Left lung (tissue), 4 donors: ENCODE measurements at regions not wholly inside any gene's neighbourhood (a gene's known extent, or its start where the extent isn't known, plus 50 kb on each side); places are given as distances from the start of the nearest gene placed in this dataset.

Experiments
- ATAC-seq: fragments of 200-7000 bp; cut with Tn5 transposase; one replicate; pipeline ENCODE4 v1.9.1; 2020; ENCODE audit warnings: moderate library complexity
- DNase-seq, 4 donors: peaks; one replicate each; pipeline ENCODE4 v3.0.0-alpha.2; 2013 to 2020
- H3K27ac ChIP-seq, 2 donors: fragments of 200-600 bp; sonication (generic) in 1 of 2; one replicate each; pipeline versions ENCODE4 v1.5.0 to v1.8.0; 2020 to 2021
- H3K27me3 ChIP-seq, 2 donors: fragments of 200-600 bp; sonication (generic) in 1 of 2; one replicate each; pipeline versions ENCODE4 v1.5.0 to v1.8.0; 2020 to 2021
- H3K36me3 ChIP-seq, 2 donors: fragments of 200-600 bp; sonication (generic) in 1 of 2; one replicate each; pipeline versions ENCODE4 v1.5.0 to v1.8.0; 2020 to 2021
- H3K4me1 ChIP-seq, 2 donors: fragments of 200-600 bp; one replicate each; pipeline ENCODE4 v1.8.0; 2021
- H3K4me3 ChIP-seq, 2 donors: fragments of 200-600 bp; sonication (generic) in 1 of 2; one replicate each; pipeline versions ENCODE4 v1.5.0 to v1.8.0; 2020 to 2021; ENCODE audit warnings: mild to moderate bottlenecking in 1 of 2
- H3K9me3 ChIP-seq, 2 donors: fragments of 200-600 bp; sonication (generic) in 1 of 2; one replicate each; pipeline versions ENCODE4 v1.5.0 to v1.8.0; 2020 to 2021
- CTCF ChIP-seq, 2 donors: fragments of 200-600 bp; sonication (generic) in 1 of 2; IDR thresholded peaks; one replicate each; pipeline versions ENCODE4 v1.5.0 to v1.8.0; 2021; ENCODE audit warnings: antibody characterized with exemption in 2 of 2
- intact Hi-C, 2 donors: fragments of 100-400 bp; cut with DNase I; formaldehyde crosslinking; loops; one replicate each; pipeline versions ENCODE4 v1.11.2 to v1.14.2; 2022
- donor health status: DM: no; HTN: yes; CAD: no.
- donor health status: DM: no; HTN: no; CAD: no.

GRCh38 chr1:47709019-47709871 is 271.4 kb downstream of the FOXD2 start:
- H3K9me3 ChIP-seq, result no peaks in the 10 kb centered on the region
- intact Hi-C loops, result no loop called here
- H3K36me3 ChIP-seq, result no peaks in the 10 kb centered on the region
- ATAC-seq (peak; percentile 62), DNase-seq (peak in 3 of 4 donors; percentile 49 to 74 (median 61))
- peak; percentile 19 to 36 for TF ChIP-seq CTCF (IDR thresholded peaks at IDR 0.05)
- peak overlapping the region; percentile 15 to 29 for H3K4me3 ChIP-seq
- peaks cover 0 to 20% of the 10 kb centered on the region in 2 donors for H3K4me1 ChIP-seq
- no peak overlapping the region for H3K27ac ChIP-seq
- peaks cover 34 to 95% of the 10 kb centered on the region in 2 donors for H3K27me3 ChIP-seq

GRCh38 chr1:47709872-47710231 is 272.0 kb downstream of the FOXD2 start:
- no peak for DNase-seq
- H3K27ac ChIP-seq, result no peak overlapping the region
- ATAC-seq, result peak; percentile 54
- H3K36me3 ChIP-seq, result no peaks in the 10 kb centered on the region
- peaks cover 37 to 100% of the 10 kb centered on the region in 2 donors for H3K27me3 ChIP-seq
- peak overlapping the region; percentile 15 to 29 for H3K4me3 ChIP-seq
- no peak for TF ChIP-seq CTCF (IDR thresholded peaks at IDR 0.05)
- intact Hi-C loops, result loop anchor here in 1 of 2 donors (5.0 kb wide), 2 partner anchors 178 to 273 kb away; partner anchors contain the start of gene FOXD2
- no peaks in the 10 kb centered on the region for H3K9me3 ChIP-seq
- H3K4me1 ChIP-seq, result peaks cover 0 to 20% of the 10 kb centered on the region in 2 donors

DNA sequence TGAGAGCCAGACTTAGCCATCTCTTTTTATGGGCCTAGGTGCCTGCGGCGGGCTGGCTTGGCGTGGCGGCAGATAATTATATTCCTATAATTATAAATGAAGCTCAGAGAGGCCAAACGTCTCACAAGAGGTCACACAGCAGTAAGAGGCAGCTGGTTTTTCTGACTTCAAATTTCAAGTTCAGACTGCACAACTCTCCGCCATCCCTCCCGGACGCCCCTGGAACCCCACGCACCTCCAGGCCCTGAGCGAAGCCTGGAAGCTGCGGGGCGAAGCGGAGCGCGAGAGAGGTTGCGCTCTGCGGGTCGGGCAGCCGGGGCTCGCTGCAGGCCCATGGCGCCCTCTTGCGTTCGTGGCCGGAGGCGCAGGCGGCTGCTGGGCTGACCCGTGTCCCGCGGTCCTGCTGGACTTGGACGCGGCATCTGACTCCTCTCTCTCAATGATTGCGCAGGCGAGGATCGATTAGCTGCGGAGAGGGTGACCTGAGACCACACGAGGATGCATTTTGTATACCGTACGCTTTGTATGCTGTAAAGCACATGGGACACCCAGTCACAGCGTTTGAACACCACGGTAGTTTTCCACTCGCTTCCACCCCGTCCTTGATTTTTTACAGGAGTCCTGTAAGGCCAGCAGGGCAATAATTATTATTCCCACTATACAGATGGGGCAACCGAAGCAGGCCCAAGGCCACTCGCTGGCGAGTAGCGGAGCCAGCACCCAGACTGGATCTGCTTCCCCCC is 272.7 kb downstream of the FOXD2 start:
- Histone ChIP-seq H3K27me3 (peaks cover 37 to 100% of the 10 kb centered on the region in 2 donors), H3K4me1 (peaks cover 0 to 20% of the 10 kb centered on the region in 2 donors), H3K36me3 (no peaks in the 10 kb centered on the region), H3K9me3 (no peaks in the 10 kb centered on the region), H3K4me3 (peak overlapping the region in 1 of 2 donors; percentile 29), H3K27ac (no peak overlapping the region)
- ATAC-seq, result peak; percentile 96
- peak; percentile 62 to 93 (median 71) for DNase-seq
- intact Hi-C loops, result loop anchor here in 1 of 2 donors (5.0 kb wide), 2 partner anchors 178 to 273 kb away; partner anchors contain the start of gene FOXD2
- TF ChIP-seq CTCF (IDR thresholded peaks at IDR 0.05), result peak; percentile 98 to 99
